WTC11 (cell line): ENCODE measurements at regions not wholly inside any gene's neighbourhood (a gene's known extent, or its start where the extent isn't known, plus 50 kb on each side); places are given as distances from the start of the nearest gene placed in this dataset.
A peak's percentile ranks its signal among the peaks of the same experiment; 100 is the strongest.

Source experiments
- ATAC-seq: fragments of 200-7000 bp; cut with Tn5 transposase; 2 replicates; pipeline ENCODE4 v1.10.0; 2021; ENCODE audit warnings: mild to moderate bottlenecking, moderate library complexity
- CTCF ChIA-PET: fragments of 300-600 bp; sonication (Branson Sonifier 250); formaldehyde crosslinking; loops from one replicate; lab custom pipeline; 2021; ENCODE audit warnings: antibody characterized with exemption; lab: Charles Lee
- POLR2A ChIA-PET: fragments of 350-600 bp; sonication (Branson Sonifier 250); formaldehyde crosslinking; loops from one replicate; lab custom pipeline; 2021; ENCODE audit warnings: antibody characterized with exemption; lab: Charles Lee
- DNase-seq: peaks from one replicate; pipeline ENCODE4 v3.0.0; 2021; ENCODE audit warnings: low spot score
- H3K27ac Mint-ChIP-seq: 2 replicates; pipeline ENCODE4 v1.8.0; 2021; ENCODE audit warnings: mixed read lengths
- H3K27me3 Mint-ChIP-seq: 2 replicates; pipeline ENCODE4 v1.8.0; 2021; ENCODE audit warnings: low read depth, mild to moderate bottlenecking, moderate library complexity, mixed read lengths
- H3K36me3 Mint-ChIP-seq: 2 replicates; pipeline ENCODE4 v1.8.0; 2021; ENCODE audit warnings: mixed read lengths
- H3K4me1 Mint-ChIP-seq: 2 replicates; pipeline ENCODE4 v1.8.0; 2022; ENCODE audit warnings: mixed read lengths
- H3K4me3 Mint-ChIP-seq: 2 replicates; pipeline ENCODE4 v1.8.0; 2021; ENCODE audit warnings: mild to moderate bottlenecking, moderate library complexity, mixed read lengths
- H3K9me3 Mint-ChIP-seq: 2 replicates; pipeline ENCODE4 v1.8.0; 2021; ENCODE audit warnings: mixed read lengths
- AR ChIP-seq: fragments of 250-450 bp; sonication (Bioruptor Pico); IDR thresholded peaks from 2 replicates; pipeline ENCODE4 v1.9.0; 2021; ENCODE audit warnings: mild to moderate bottlenecking
- ELF4 ChIP-seq: sonication (generic); formaldehyde crosslinking; IDR thresholded peaks from 2 replicates; pipeline ENCODE4 v1.8.1; 2022; ENCODE audit warnings: low read depth, mild to moderate bottlenecking, moderate library complexity, missing genetic modification reagents
- FOXK1 ChIP-seq: sonication (generic); formaldehyde crosslinking; IDR thresholded peaks from 2 replicates; pipeline ENCODE4 v1.8.0; 2022; ENCODE audit warnings: mild to moderate bottlenecking, moderate library complexity, missing genetic modification reagents
- GTF2I ChIP-seq: fragments of 250-450 bp; sonication (Bioruptor Pico); conservative IDR thresholded peaks from 2 replicates; pipeline ENCODE4 v1.4.0; 2021; ENCODE audit warnings: mild to moderate bottlenecking
- MXD4 ChIP-seq: fragments of 250-450 bp; sonication (Bioruptor Pico); IDR thresholded peaks from 2 replicates; pipeline ENCODE4 v1.8.0; 2021; ENCODE audit warnings: mild to moderate bottlenecking, moderate library complexity, borderline replicate concordance
- NR1H2 ChIP-seq: sonication (generic); formaldehyde crosslinking; IDR thresholded peaks from 2 replicates; pipeline ENCODE4 v1.9.0; 2021; ENCODE audit warnings: mild to moderate bottlenecking, moderate library complexity, missing genetic modification reagents
- PRDM15 ChIP-seq: sonication (generic); formaldehyde crosslinking; IDR thresholded peaks from 2 replicates; pipeline ENCODE4 v1.8.0; 2022; ENCODE audit warnings: missing genetic modification reagents
- RELA ChIP-seq: sonication (generic); formaldehyde crosslinking; IDR thresholded peaks from 2 replicates; pipeline ENCODE4 v1.8.1; 2022; ENCODE audit warnings: missing genetic modification reagents, mild to moderate bottlenecking, borderline replicate concordance
- SMAD4 ChIP-seq: sonication (generic); formaldehyde crosslinking; IDR thresholded peaks from 2 replicates; pipeline ENCODE4 v1.8.0; 2022; ENCODE audit warnings: mild to moderate bottlenecking, missing genetic modification reagents
- TP53 ChIP-seq: sonication (generic); formaldehyde crosslinking; IDR thresholded peaks from 2 replicates; pipeline ENCODE4 v1.8.1; 2023; ENCODE audit warnings: mild to moderate bottlenecking, missing genetic modification reagents
- USF1 ChIP-seq: sonication (generic); formaldehyde crosslinking; IDR thresholded peaks from 2 replicates; pipeline ENCODE4 v1.8.0; 2022; ENCODE audit warnings: mild to moderate bottlenecking, missing genetic modification reagents
- USF2 ChIP-seq: sonication (generic); formaldehyde crosslinking; IDR thresholded peaks from 2 replicates; pipeline ENCODE4 v1.8.1; 2023; ENCODE audit warnings: mild to moderate bottlenecking, missing genetic modification reagents, moderate library complexity
- ZBTB21 ChIP-seq: sonication (generic); formaldehyde crosslinking; IDR thresholded peaks from 2 replicates; pipeline ENCODE4 v1.8.1; 2023; ENCODE audit warnings: mild to moderate bottlenecking, missing genetic modification reagents, borderline replicate concordance
- ZNF138 ChIP-seq: sonication (generic); formaldehyde crosslinking; conservative IDR thresholded peaks from 2 replicates; pipeline ENCODE4 v1.8.1; 2022; ENCODE audit warnings: mild to moderate bottlenecking, moderate library complexity, missing genetic modification reagents
- ZNF232 ChIP-seq: sonication (generic); formaldehyde crosslinking; IDR thresholded peaks from 2 replicates; pipeline ENCODE4 v1.8.0; 2022; ENCODE audit warnings: mild to moderate bottlenecking, missing genetic modification reagents
- ZNF317 ChIP-seq: sonication (generic); formaldehyde crosslinking; IDR thresholded peaks from 2 replicates; pipeline ENCODE4 v1.8.1; 2023; ENCODE audit warnings: low read depth, mild to moderate bottlenecking, moderate library complexity, missing genetic modification reagents, borderline replicate concordance
- ZNF425 ChIP-seq: fragments of 250-450 bp; sonication (Bioruptor Pico); conservative IDR thresholded peaks from 2 replicates; pipeline ENCODE4 v1.9.0; 2021; ENCODE audit warnings: mild to moderate bottlenecking
- ZNF532 ChIP-seq: fragments of 250-450 bp; sonication (Bioruptor Pico); IDR thresholded peaks from 2 replicates; pipeline ENCODE4 v1.9.0; 2021; ENCODE audit warnings: mild to moderate bottlenecking, borderline replicate concordance

- peak; percentile 96 for TF ChIP-seq ZNF425 (CRISPR knock-in tag)
- TF ChIP-seq TP53 (CRISPR knock-in tag) = no peak
- TF ChIP-seq ZBTB21 (CRISPR knock-in tag) = no peak
- TF ChIP-seq ZNF138 (CRISPR knock-in tag) = no peak
- TF ChIP-seq AR = peak; percentile 97; the same call in 1 of the 2 replicates
- TF ChIP-seq ELF4 (CRISPR knock-in tag) = no peak
- no peak for TF ChIP-seq RELA (CRISPR knock-in tag)
- TF ChIP-seq SMAD4 (CRISPR knock-in tag) = no peak
- 0 out of 2 replicates have a peak, but pooled peaks have one; percentile 11 for TF ChIP-seq GTF2I
- TF ChIP-seq USF1 (CRISPR knock-in tag) = no peak
- no peak for TF ChIP-seq USF2
- peak; percentile 84 for TF ChIP-seq ZNF532 (CRISPR knock-in tag)
- TF ChIP-seq ZNF232 = no peak
- no peak for TF ChIP-seq FOXK1
- no peak for TF ChIP-seq MXD4 (CRISPR knock-in tag)
These were observed 130.5 kb downstream of the HFE start (continued) for GRCh38 chr6:26217714-26218075.

GRCh38 chr6:26218824-26219223 is 131.6 kb downstream of the HFE start:
- H3K27ac Mint-ChIP-seq = no peak overlapping the region
- TF ChIP-seq NR1H2 (CRISPR knock-in tag) = no peak
- no peak for TF ChIP-seq USF1 (CRISPR knock-in tag)
- TF ChIP-seq PRDM15 = no peak
- TF ChIP-seq FOXK1 = no peak
- TF ChIP-seq TP53 (CRISPR knock-in tag) = no peak
- no peak for TF ChIP-seq ZNF425 (CRISPR knock-in tag)
- TF ChIP-seq ZNF317 = no peak

More at GRCh38 chr6:26218824-26219223, 131.6 kb downstream of the HFE start:
- DNase-seq = no peak
- CTCF ChIA-PET = interaction anchor here (0.5 kb wide), 1 partner anchor 255 kb away, joined by 4 read pairs; no protein-coding TSS in a partner anchor
- Mint-ChIP-seq H3K4me3 (no peak overlapping the region), H3K4me1 (peaks cover 45% of the 10 kb centered on the region), H3K36me3 (no peaks in the 10 kb centered on the region), H3K27me3 (no peaks in the 10 kb centered on the region), H3K9me3 (no peaks in the 10 kb centered on the region)
- POLR2A ChIA-PET = interaction anchor here (0.6 to 7.0 kb wide), 16 partner anchors 7 to 1675 kb away, joined by 3 to 254 read pairs (median 4); a partner anchor contains a TSS
- no peak for ATAC-seq
